ENCODE measurements at regions not wholly inside any gene's neighbourhood (a gene's known extent, or its start where the extent isn't known, plus 50 kb on each side); places are given as distances from the start of the nearest gene placed in this dataset.

GRCh38 chrX:144333429-144333828 lies 449.6 kb downstream of the UBE2NL start:
- TF ChIP-seq ZNF274 (CRISPR knock-in tag; IDR thresholded peaks at IDR 0.05): no peak
- TF ChIP-seq SRSF1 (optimal IDR thresholded peaks at IDR 0.05; ENCODE audit: low read depth, low read length): no peak
- TF ChIP-seq ZNF576 (CRISPR knock-in tag; IDR thresholded peaks at IDR 0.05): no peak
- no peak for TF ChIP-seq CREB1 (IDR thresholded peaks at IDR 0.05)
- TF ChIP-seq CREB1 (CRISPR knock-in tag; IDR thresholded peaks at IDR 0.05): no peak
- no peak for TF ChIP-seq CHD2 (IDR thresholded peaks at IDR 0.05; ENCODE audit: low read depth, low read length)
- TF ChIP-seq CTCF (CRISPR knock-in tag; IDR thresholded peaks at IDR 0.05): no peak
- TF ChIP-seq KLF6 (CRISPR knock-in tag; IDR thresholded peaks at IDR 0.05): no peak
- TF ChIP-seq SMC3 (IDR thresholded peaks at IDR 0.05; ENCODE audit: low read length): no peak
- TF ChIP-seq SPEN (CRISPR knock-in tag; IDR thresholded peaks at IDR 0.05; ENCODE audit: low read depth): no peak
- no peak for TF ChIP-seq FOXK1 (CRISPR knock-in tag; IDR thresholded peaks at IDR 0.05; ENCODE audit: borderline replicate concordance, low read depth)
- TF ChIP-seq HNRNPL (IDR thresholded peaks at IDR 0.05; ENCODE audit: low read depth, low read length): no peak
- no peak for TF ChIP-seq POLR2A (IDR thresholded peaks at IDR 0.05; ENCODE audit: insufficient read depth in 1 of 2, low read depth in 2 of 2, low read length in 2 of 2)
